ENCODE measurements at regions not wholly inside any gene's neighbourhood (a gene's known extent, or its start where the extent isn't known, plus 50 kb on each side); places are given as distances from the start of the nearest gene placed in this dataset.

DNA sequence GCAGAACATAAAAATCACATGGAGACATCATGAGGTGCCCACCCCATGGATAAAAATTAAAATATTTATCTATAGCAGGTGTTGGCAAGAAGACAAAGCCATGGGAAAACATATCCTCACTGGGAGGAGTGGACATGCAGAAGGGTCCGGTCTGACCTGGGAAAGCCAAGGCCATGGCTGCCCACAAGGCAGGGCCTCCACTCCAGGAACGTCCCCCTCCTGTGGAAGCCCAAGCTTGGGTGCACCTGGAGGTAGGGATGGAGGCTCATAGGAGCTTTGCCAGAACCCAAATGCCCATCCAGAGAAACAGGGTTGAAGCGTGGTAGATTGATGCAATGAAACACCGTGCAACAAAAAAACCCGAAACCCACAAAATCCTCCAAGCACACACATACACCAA lies 81.4 kb upstream of the COL5A1 start:
- in situ Hi-C loops (cut with MboI; ENCODE audit: low sequenced_read_pairs) (no loop called here), intact Hi-C loops (cut with micrococcal nuclease) (no loop called here), dilution Hi-C loops (cut with HindIII; ENCODE audit: low sequenced_read_pairs, unreplicated experiment) (no loop called here)
- H3K14ac ChIP-seq (replicated peaks; ENCODE audit: low read depth, low read length) = no peak overlapping the region
- no peak overlapping the region for H2BK120ac ChIP-seq (ENCODE audit: low read depth, low read length)
- peaks cover 7% of the 10 kb centered on the region for H3K9me1 ChIP-seq (ENCODE audit: insufficient read depth, low read length)
- no peak overlapping the region for H3K56ac ChIP-seq (ENCODE audit: extremely low read depth, insufficient read depth, low read length)
- DNase-seq (no peak), ATAC-seq (ENCODE audit: low read depth) (no peak)
- no TSS peak for BruUV-seq (replicated peaks)
- H3K27ac ChIP-seq (ENCODE audit: insufficient read depth, low read length) = no peak overlapping the region
- H4K8ac ChIP-seq (ENCODE audit: low read depth in 2 of 2, low read length in 2 of 2) = no peak overlapping the region
- no peak overlapping the region for H2BK5ac ChIP-seq (ENCODE audit: low read depth, low read length, poor library complexity, severe bottlenecking)
- no CpG with 5 or more reads among the region's 5 CpGs for WGBS, 2 experiments (ENCODE audit: extremely low coverage in 2 of 2, insufficient read length in 1 of 2)
- H3K4me3 ChIP-seq (ENCODE audit: insufficient read depth, low read depth, low read length) = no peak overlapping the region
- TF ChIP-seq CEBPB (IDR thresholded peaks at IDR 0.05; ENCODE audit: low read depth, low read length) (no peak), RCOR1 (IDR thresholded peaks at IDR 0.05; ENCODE audit: insufficient replicate concordance, low read length) (no peak), MAZ (IDR thresholded peaks at IDR 0.05; ENCODE audit: borderline replicate concordance, low read depth, low read length) (no peak), MXI1 (IDR thresholded peaks at IDR 0.05; ENCODE audit: borderline replicate concordance, low read depth, low read length) (no peak), FOS (IDR thresholded peaks at IDR 0.05; ENCODE audit: low read depth, low read length) (no peak), POLR2A (IDR thresholded peaks at IDR 0.05; ENCODE audit: low read depth, low read length) (no peak), RAD21 (IDR thresholded peaks at IDR 0.05; ENCODE audit: low read length) (no peak), RFX5 (IDR thresholded peaks at IDR 0.05; ENCODE audit: low read depth, low read length) (no peak), NFE2L2 (IDR thresholded peaks at IDR 0.05; ENCODE audit: low read depth, low read length) (no peak), MAFK (IDR thresholded peaks at IDR 0.05; ENCODE audit: low read depth, low read length) (no peak), CHD1 (IDR thresholded peaks at IDR 0.05; ENCODE audit: low read depth, low read length) (no peak), BHLHE40 (IDR thresholded peaks at IDR 0.05; ENCODE audit: low read depth, low read length) (no peak), SMC3 (IDR thresholded peaks at IDR 0.05; ENCODE audit: low read depth, low read length) (no peak)
- TF ChIP-seq, protein P1, sequence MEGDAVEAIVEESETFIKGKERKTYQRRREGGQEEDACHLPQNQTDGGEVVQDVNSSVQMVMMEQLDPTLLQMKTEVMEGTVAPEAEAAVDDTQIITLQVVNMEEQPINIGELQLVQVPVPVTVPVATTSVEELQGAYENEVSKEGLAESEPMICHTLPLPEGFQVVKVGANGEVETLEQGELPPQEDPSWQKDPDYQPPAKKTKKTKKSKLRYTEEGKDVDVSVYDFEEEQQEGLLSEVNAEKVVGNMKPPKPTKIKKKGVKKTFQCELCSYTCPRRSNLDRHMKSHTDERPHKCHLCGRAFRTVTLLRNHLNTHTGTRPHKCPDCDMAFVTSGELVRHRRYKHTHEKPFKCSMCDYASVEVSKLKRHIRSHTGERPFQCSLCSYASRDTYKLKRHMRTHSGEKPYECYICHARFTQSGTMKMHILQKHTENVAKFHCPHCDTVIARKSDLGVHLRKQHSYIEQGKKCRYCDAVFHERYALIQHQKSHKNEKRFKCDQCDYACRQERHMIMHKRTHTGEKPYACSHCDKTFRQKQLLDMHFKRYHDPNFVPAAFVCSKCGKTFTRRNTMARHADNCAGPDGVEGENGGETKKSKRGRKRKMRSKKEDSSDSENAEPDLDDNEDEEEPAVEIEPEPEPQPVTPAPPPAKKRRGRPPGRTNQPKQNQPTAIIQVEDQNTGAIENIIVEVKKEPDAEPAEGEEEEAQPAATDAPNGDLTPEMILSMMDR (conservative IDR thresholded peaks at IDR 0.05; ENCODE audit: low read depth, low read length) = no peak
- TF ChIP-seq, protein P2, sequence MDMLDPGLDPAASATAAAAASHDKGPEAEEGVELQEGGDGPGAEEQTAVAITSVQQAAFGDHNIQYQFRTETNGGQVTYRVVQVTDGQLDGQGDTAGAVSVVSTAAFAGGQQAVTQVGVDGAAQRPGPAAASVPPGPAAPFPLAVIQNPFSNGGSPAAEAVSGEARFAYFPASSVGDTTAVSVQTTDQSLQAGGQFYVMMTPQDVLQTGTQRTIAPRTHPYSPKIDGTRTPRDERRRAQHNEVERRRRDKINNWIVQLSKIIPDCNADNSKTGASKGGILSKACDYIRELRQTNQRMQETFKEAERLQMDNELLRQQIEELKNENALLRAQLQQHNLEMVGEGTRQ (IDR thresholded peaks at IDR 0.05; ENCODE audit: low read depth, low read length) = no peak
- TF ChIP-seq, protein P3, sequence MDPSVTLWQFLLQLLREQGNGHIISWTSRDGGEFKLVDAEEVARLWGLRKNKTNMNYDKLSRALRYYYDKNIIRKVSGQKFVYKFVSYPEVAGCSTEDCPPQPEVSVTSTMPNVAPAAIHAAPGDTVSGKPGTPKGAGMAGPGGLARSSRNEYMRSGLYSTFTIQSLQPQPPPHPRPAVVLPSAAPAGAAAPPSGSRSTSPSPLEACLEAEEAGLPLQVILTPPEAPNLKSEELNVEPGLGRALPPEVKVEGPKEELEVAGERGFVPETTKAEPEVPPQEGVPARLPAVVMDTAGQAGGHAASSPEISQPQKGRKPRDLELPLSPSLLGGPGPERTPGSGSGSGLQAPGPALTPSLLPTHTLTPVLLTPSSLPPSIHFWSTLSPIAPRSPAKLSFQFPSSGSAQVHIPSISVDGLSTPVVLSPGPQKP (IDR thresholded peaks at IDR 0.05; ENCODE audit: borderline replicate concordance, low read depth, low read length) = no peak
- no peak overlapping the region for H2BK20ac ChIP-seq (ENCODE audit: low read depth, low read length)
- H3K4ac ChIP-seq (ENCODE audit: low read depth, low read length) = no peak overlapping the region
- no peaks in the 10 kb centered on the region for H3K27me3 ChIP-seq (ENCODE audit: control insufficient read depth, insufficient read depth, low read length)
- no peaks in the 10 kb centered on the region for H4K20me1 ChIP-seq (ENCODE audit: insufficient read depth, low read length)
- H4K5ac ChIP-seq (ENCODE audit: low read depth, low read length) = no peak overlapping the region
- no peak overlapping the region for H3K18ac ChIP-seq (ENCODE audit: low read depth, low read length)
- no peak overlapping the region for H2AFZ ChIP-seq (replicated peaks; ENCODE audit: low read length, poor library complexity)
- H3K79me1 ChIP-seq (ENCODE audit: low read depth in 1 of 2, low read length in 2 of 2) = no peaks in the 10 kb centered on the region
- H2BK15ac ChIP-seq (ENCODE audit: low read depth, low read length) = no peak overlapping the region
- H3K9me3 ChIP-seq (ENCODE audit: control insufficient read depth, insufficient read depth, low read length) = no peaks in the 10 kb centered on the region; the same call in 1 of the 2 replicates
- H3K36me3 ChIP-seq (ENCODE audit: control insufficient read depth, insufficient read depth, low read length) = no peaks in the 10 kb centered on the region
- H3K9ac ChIP-seq (ENCODE audit: low read depth, low read length) = no peak overlapping the region
- no peak overlapping the region for H2AK9ac ChIP-seq (replicated peaks; ENCODE audit: low read depth, low read length, poor library complexity)
- CTCF ChIA-PET = no interaction called here
- peak overlapping the region; percentile 35; the same call in 1 of the 2 replicates for H2AK5ac ChIP-seq (ENCODE audit: low read depth, low read length)
- no peak overlapping the region for H4K91ac ChIP-seq (ENCODE audit: insufficient read depth, low read depth, low read length)
- POLR2A ChIA-PET (ENCODE audit: unreplicated experiment) = no interaction called here
- H3K4me1 ChIP-seq (ENCODE audit: control insufficient read depth, insufficient read depth, low read length) = peaks cover 6% of the 10 kb centered on the region
- H3K4me2 ChIP-seq (ENCODE audit: low read depth, low read length) = no peak overlapping the region
- no peak overlapping the region for H3K23ac ChIP-seq (ENCODE audit: low read depth, low read length)

Data from IMR-90 (cell line).